Lower leg skin (tissue), 3 donors: ENCODE measurements at regions not wholly inside any gene's neighbourhood (a gene's known extent, or its start where the extent isn't known, plus 50 kb on each side); places are given as distances from the start of the nearest gene placed in this dataset.

Experiments used
- POLR2A ChIP-seq, 2 donors: fragments of 450-650 bp; IDR thresholded peaks; one replicate each; pipeline ENCODE4 v1.6.1; 2016 to 2017; ENCODE audit warnings: antibody characterized with exemption in 2 of 2, mild to moderate bottlenecking in 1 of 2, moderate library complexity in 1 of 2
- TF ChIP-seq, protein P1 (sequence below), 3 donors: fragments of 450-650 bp; IDR thresholded peaks; one replicate each; pipeline ENCODE4 v1.5.1; 2016; ENCODE audit warnings: antibody characterized with exemption in 3 of 3, mild to moderate bottlenecking in 3 of 3, moderate library complexity in 2 of 3

DNA sequence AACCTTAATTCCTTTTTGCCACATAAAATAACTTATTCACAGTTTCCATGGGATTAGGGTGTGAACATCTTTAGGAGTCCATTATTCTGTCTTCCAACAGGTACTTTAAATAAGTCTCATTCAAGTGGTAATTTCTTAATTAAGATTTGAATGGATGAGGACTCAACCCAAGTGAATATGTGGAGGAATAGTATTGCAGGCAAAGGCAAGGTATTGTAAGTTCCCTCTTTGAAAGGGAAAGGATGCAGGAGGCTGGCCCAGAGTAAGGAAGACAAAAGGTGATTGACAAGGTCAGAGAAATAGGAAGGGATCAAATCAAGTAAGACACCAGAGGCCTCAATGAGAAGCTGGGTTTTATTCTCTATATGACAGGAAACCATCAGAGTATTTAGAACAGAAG, 238.2 kb upstream of the RBMS1 start:
- TF ChIP-seq POLR2A (IDR thresholded peaks at IDR 0.05): no peak
- TF ChIP-seq, protein P1, sequence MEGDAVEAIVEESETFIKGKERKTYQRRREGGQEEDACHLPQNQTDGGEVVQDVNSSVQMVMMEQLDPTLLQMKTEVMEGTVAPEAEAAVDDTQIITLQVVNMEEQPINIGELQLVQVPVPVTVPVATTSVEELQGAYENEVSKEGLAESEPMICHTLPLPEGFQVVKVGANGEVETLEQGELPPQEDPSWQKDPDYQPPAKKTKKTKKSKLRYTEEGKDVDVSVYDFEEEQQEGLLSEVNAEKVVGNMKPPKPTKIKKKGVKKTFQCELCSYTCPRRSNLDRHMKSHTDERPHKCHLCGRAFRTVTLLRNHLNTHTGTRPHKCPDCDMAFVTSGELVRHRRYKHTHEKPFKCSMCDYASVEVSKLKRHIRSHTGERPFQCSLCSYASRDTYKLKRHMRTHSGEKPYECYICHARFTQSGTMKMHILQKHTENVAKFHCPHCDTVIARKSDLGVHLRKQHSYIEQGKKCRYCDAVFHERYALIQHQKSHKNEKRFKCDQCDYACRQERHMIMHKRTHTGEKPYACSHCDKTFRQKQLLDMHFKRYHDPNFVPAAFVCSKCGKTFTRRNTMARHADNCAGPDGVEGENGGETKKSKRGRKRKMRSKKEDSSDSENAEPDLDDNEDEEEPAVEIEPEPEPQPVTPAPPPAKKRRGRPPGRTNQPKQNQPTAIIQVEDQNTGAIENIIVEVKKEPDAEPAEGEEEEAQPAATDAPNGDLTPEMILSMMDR (IDR thresholded peaks at IDR 0.05): no peak
